NOMO-1 (cell line): ENCODE measurements at regions not wholly inside any gene's neighbourhood (a gene's known extent, or its start where the extent isn't known, plus 50 kb on each side); places are given as distances from the start of the nearest gene placed in this dataset.
A peak's percentile ranks its signal among the peaks of the same experiment; 100 is the strongest.
"Not testable (repeated sequence)": the region's sequence is repeated elsewhere in the genome, so short reads cannot be mapped to it uniquely, and the experiment has no call there.

Experiments
- DNase-seq, 2 experiments: peaks; one replicate each; lab custom pipeline; 2025; ENCODE audit not compliant: unreplicated experiment in 2 of 2; lab: John Stamatoyannopoulos, UW

- no peak for DNase-seq
Observed at GRCh38 chr18:59057493-59057795, 82.2 kb upstream of the SEC11C start.

- no peak for DNase-seq
Observed at GRCh38 chr18:59057969-59058368, 81.7 kb upstream of the SEC11C start.

- DNase-seq, result no peak
Observed at GRCh38 chr18:59059140-59059539, 80.5 kb upstream of the SEC11C start.

- no peak for DNase-seq
Observed at GRCh38 chr18:59060551-59060950, 79.1 kb upstream of the SEC11C start.

- DNase-seq, result no peak
Observed at GRCh38 chr18:59061914-59062642, 77.6 kb upstream of the SEC11C start.

- no peak for DNase-seq
Observed at GRCh38 chr18:59062643-59063006, 77.1 kb upstream of the SEC11C start.

GRCh38 chr18:59063300-59063906, 76.3 kb upstream of the SEC11C start:
- no peak for DNase-seq

- no peak for DNase-seq
Observed at GRCh38 chr18:59063912-59064311, 75.8 kb upstream of the SEC11C start.

- DNase-seq, result no peak
Observed at GRCh38 chr18:59065684-59066083, 74.0 kb upstream of the SEC11C start.

GRCh38 chr18:59067873-59068272, 71.8 kb upstream of the SEC11C start:
- no peak for DNase-seq

- DNase-seq, result no peak
Observed at GRCh38 chr18:59068276-59069071, 71.2 kb upstream of the SEC11C start.

GRCh38 chr18:59070181-59070912, 69.3 kb upstream of the SEC11C start:
- DNase-seq, result peak; percentile 53 to 59

GRCh38 chr18:59072727-59073421, 66.8 kb upstream of the SEC11C start:
- DNase-seq, result no peak

- no peak for DNase-seq
Observed at GRCh38 chr18:59075923-59076322, 63.8 kb upstream of the SEC11C start.

- no peak for DNase-seq
Observed at GRCh38 chr18:59079264-59079663, 60.4 kb upstream of the SEC11C start.

GRCh38 chr18:59079687-59080501, 59.8 kb upstream of the SEC11C start:
- DNase-seq, result not testable (repeated sequence)

- DNase-seq, result no peak
Observed at GRCh38 chr18:59083136-59083818, 56.4 kb upstream of the SEC11C start.

GRCh38 chr18:59085126-59085794, 54.4 kb upstream of the SEC11C start:
- DNase-seq, result no peak

- DNase-seq, result no peak
Observed at GRCh38 chr18:59085797-59086196, 53.9 kb upstream of the SEC11C start.
